ENCODE measurements at regions not wholly inside any gene's neighbourhood (a gene's known extent, or its start where the extent isn't known, plus 50 kb on each side); places are given as distances from the start of the nearest gene placed in this dataset.

DNA sequence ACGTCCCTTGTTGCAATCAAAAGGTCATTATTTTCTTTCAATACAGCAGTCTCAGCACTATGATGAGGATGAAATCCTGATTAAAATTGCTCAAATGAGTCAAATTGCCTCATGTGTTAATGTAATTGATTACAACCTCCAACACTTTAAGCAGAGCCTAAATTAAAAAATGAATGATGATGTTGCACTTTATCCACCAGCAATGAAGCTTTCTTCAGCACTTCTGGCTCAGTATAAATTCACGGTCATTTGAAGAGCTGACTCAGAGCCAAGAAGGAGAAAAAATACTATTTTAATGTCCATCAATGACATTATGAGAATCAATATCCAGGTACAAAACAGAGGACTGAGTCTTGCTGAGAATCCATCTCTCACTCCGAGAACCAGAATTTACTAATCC is 792.6 kb upstream of the ATXN8OS start:
- no peak for DNase-seq (ENCODE audit: low read depth in 1 of 2, low spot score in 2 of 2)
- TF ChIP-seq NANOG (IDR thresholded peaks at IDR 0.05; ENCODE audit: insufficient read depth, low read depth, low read length, poor library complexity, severe bottlenecking): no peak
- TF ChIP-seq SIX5 (IDR thresholded peaks at IDR 0.05; ENCODE audit: low read depth, low read length): no peak
- TF ChIP-seq SIRT6 (IDR thresholded peaks at IDR 0.05; ENCODE audit: low read length): no peak
- TF ChIP-seq KDM4A (IDR thresholded peaks at IDR 0.05; ENCODE audit: low read depth, low read length, severe bottlenecking): no peak
- no peak for TF ChIP-seq TCF12 (IDR thresholded peaks at IDR 0.05; ENCODE audit: low read depth, low read length)
- no peak for TF ChIP-seq CEBPB (IDR thresholded peaks at IDR 0.05; ENCODE audit: low read depth, low read length)
- TF ChIP-seq RAD21 (IDR thresholded peaks at IDR 0.05 in 1 of 2, conservative IDR thresholded peaks at IDR 0.05 in 1 of 2; ENCODE audit: low read depth in 2 of 2, low read length in 2 of 2): no peak
- no peak for TF ChIP-seq SRF (IDR thresholded peaks at IDR 0.05; ENCODE audit: low read depth, low read length)
- TF ChIP-seq RNF2 (IDR thresholded peaks at IDR 0.05; ENCODE audit: borderline replicate concordance, low read depth, low read length, missing control alignments, poor library complexity, severe bottlenecking): no peak
- TF ChIP-seq POLR2AphosphoS5 (IDR thresholded peaks at IDR 0.05; ENCODE audit: low read depth, low read length): no peak
- no peak for TF ChIP-seq KDM5A (IDR thresholded peaks at IDR 0.05; ENCODE audit: low read length)
- no peak for TF ChIP-seq CHD1 (IDR thresholded peaks at IDR 0.05; ENCODE audit: low read depth, low read length)
- no peak for TF ChIP-seq PHF8 (conservative IDR thresholded peaks at IDR 0.05; ENCODE audit: low read depth, low read length)
- H3K4me2 ChIP-seq (ENCODE audit: insufficient read depth in 1 of 2, low read depth in 2 of 2, low read length in 2 of 2): no peak overlapping the region
- no peaks in the 10 kb centered on the region for H3K79me2 ChIP-seq (ENCODE audit: control insufficient read depth in 1 of 2, insufficient read depth in 2 of 2, low read length in 2 of 2)
- H2BK15ac ChIP-seq (ENCODE audit: low read length): no peak overlapping the region
- no peak for FAIRE-seq
- no peak overlapping the region for H2BK5ac ChIP-seq (ENCODE audit: low read depth, low read length)
- H3K4ac ChIP-seq (replicated peaks; ENCODE audit: insufficient read length, low read depth, low read length): no peak overlapping the region
- no peaks in the 10 kb centered on the region for H3K4me1 ChIP-seq (replicated peaks in 1 of 4; ENCODE audit: control insufficient read depth in 3 of 4, insufficient read depth in 4 of 4, low read length in 3 of 4)
- no peak overlapping the region for H3K9ac ChIP-seq (replicated peaks in 1 of 4; ENCODE audit: extremely low read depth in 1 of 4, low read depth in 3 of 4, low read length in 3 of 4)
- H3K79me1 ChIP-seq (ENCODE audit: low read depth, low read length): no peaks in the 10 kb centered on the region
- H2BK12ac ChIP-seq (ENCODE audit: low read depth, low read length): no peak overlapping the region
- no peak overlapping the region for H3K56ac ChIP-seq (replicated peaks; ENCODE audit: insufficient read length, low read depth, low read length)
- no peak overlapping the region for H3K27ac ChIP-seq (ENCODE audit: low read depth, low read length)
- no peak overlapping the region for H2AFZ ChIP-seq (ENCODE audit: low read length)
- no peaks in the 10 kb centered on the region; the same call in 1 of the 2 replicates for H3K23me2 ChIP-seq (ENCODE audit: low read depth, low read length)
- H3K14ac ChIP-seq (ENCODE audit: insufficient read length): no peak overlapping the region
- no peak overlapping the region for H4K8ac ChIP-seq (ENCODE audit: extremely low read depth, insufficient read depth, low read length)
- H3K18ac ChIP-seq (ENCODE audit: extremely low read depth, low read length): no peak overlapping the region
- H2BK120ac ChIP-seq (replicated peaks; ENCODE audit: low read depth, low read length): no peak overlapping the region
- no peak overlapping the region for H2AK5ac ChIP-seq (ENCODE audit: low read depth, low read length)
- H3K9me3 ChIP-seq (ENCODE audit: insufficient read depth in 2 of 2, low read depth in 1 of 2, low read length in 1 of 2): no peaks in the 10 kb centered on the region
- no peak overlapping the region for H2BK20ac ChIP-seq (ENCODE audit: low read length)
- H3K4me3 ChIP-seq (ENCODE audit: extremely low read depth in 1 of 4, insufficient read depth in 2 of 4, low read depth in 3 of 4, low read length in 4 of 4): no peak overlapping the region
- H4K5ac ChIP-seq (ENCODE audit: insufficient read length, low read depth, low read length): no peak overlapping the region
- no peaks in the 10 kb centered on the region for H4K20me1 ChIP-seq (replicated peaks in 1 of 2; ENCODE audit: control insufficient read depth in 1 of 2, insufficient read depth in 2 of 2, low read length in 2 of 2)
- WGBS, 2 experiments (ENCODE audit: extremely low coverage in 1 of 2, insufficient coverage in 1 of 2, insufficient read length in 1 of 2, insufficient replicate concordance in 2 of 2, low coverage in 1 of 2, low lambda C conversion rate in 2 of 2, missing lambda C conversion rate in 1 of 2): 96% methylated on average over 3 of the region's 3 CpGs; no CpG with 5 or more reads in 1 of the 2 experiments
- no peak overlapping the region for H4K91ac ChIP-seq (replicated peaks; ENCODE audit: insufficient read length, low read length)
- no peaks in the 10 kb centered on the region for H3K27me3 ChIP-seq (replicated peaks in 1 of 4; ENCODE audit: control insufficient read depth in 3 of 4, extremely low read depth in 1 of 4, insufficient read depth in 3 of 4, low read length in 3 of 4)
- no peaks in the 10 kb centered on the region for H3K36me3 ChIP-seq (ENCODE audit: control insufficient read depth in 2 of 4, insufficient read depth in 4 of 4, low read length in 3 of 4)
- H3K23ac ChIP-seq (ENCODE audit: insufficient read length): no peak overlapping the region
- CTCF ChIA-PET (ENCODE audit: partially characterized antibody): no interaction called here
- POLR2A ChIA-PET (ENCODE audit: partially characterized antibody): no interaction called here

All from H1 (cell line).